ENCODE measurements at regions not wholly inside any gene's neighbourhood (a gene's known extent, or its start where the extent isn't known, plus 50 kb on each side); places are given as distances from the start of the nearest gene placed in this dataset.

DNA sequence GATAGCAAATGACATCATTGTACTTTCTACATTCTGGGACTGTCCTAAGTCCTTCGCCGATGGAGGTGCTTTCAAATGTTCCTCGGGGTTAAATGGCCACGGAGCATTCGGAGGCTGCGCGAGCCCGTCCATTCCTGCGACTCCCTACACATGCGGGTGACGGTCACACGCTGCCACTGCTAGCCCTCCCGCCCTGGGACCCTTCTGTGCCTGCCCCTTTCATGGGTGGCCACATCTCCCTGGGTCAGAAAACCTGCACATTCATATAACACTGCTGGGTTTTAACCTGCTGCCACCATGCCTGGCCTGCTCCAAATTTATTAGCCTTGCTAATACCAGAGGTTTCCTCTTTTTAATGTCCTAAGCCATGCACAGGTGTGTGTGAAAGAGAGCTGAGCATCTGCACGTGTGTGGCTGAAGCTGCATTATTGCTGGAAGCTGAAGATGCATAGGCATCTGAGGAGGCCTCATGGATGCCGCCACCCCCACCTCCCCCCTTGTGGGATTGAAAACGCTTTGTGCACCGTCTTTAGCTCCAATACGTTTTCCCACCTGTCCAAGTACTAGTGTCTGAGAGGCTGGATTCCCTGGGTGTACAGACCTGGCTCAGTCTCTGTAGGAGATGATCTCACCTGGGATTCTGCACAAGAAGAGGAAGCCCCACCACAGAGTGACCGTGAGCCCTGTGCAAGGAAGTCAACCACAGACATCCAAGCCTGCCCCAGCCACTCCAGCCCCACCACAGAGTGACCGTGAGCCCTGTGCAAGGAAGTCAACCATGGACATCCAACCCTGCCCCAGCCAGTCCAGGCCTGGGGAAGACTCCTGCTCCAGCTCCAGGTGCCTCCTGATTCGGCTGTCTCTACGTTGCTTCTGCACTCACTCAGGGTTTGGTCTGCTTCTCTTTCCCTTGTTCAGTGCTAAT is 626.4 kb downstream of the BRD1 start:
- no peak overlapping the region for H3K4me3 ChIP-seq (ENCODE audit: control insufficient read depth, low read depth, low read length)
- TF ChIP-seq, protein P1, sequence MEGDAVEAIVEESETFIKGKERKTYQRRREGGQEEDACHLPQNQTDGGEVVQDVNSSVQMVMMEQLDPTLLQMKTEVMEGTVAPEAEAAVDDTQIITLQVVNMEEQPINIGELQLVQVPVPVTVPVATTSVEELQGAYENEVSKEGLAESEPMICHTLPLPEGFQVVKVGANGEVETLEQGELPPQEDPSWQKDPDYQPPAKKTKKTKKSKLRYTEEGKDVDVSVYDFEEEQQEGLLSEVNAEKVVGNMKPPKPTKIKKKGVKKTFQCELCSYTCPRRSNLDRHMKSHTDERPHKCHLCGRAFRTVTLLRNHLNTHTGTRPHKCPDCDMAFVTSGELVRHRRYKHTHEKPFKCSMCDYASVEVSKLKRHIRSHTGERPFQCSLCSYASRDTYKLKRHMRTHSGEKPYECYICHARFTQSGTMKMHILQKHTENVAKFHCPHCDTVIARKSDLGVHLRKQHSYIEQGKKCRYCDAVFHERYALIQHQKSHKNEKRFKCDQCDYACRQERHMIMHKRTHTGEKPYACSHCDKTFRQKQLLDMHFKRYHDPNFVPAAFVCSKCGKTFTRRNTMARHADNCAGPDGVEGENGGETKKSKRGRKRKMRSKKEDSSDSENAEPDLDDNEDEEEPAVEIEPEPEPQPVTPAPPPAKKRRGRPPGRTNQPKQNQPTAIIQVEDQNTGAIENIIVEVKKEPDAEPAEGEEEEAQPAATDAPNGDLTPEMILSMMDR (IDR thresholded peaks at IDR 0.05; ENCODE audit: control insufficient read depth, insufficient read depth, low read depth, low read length, missing control alignments), result no peak
- DNase-seq (ENCODE audit: low read depth), result no peak

DNA sequence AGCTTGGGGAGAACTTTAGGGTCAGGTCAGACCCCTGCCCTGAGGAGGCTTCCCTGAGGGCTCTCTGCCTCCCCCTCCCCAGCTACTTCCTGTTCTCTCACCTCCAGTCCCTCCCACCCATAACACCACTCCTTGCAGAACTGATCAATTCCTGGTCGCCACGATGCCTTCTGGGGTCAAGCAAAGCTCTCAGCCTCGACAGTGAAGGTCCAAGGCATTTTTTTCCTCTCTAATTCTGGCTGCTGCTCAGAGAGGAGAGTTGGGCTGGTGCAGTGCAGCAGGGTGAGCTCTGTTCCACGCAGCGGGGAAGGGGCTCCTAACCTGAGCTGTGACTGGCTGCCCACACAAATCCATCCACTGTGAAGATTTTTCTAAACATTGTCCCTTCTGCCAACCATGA is 628.4 kb downstream of the BRD1 start:
- DNase-seq (ENCODE audit: low read depth), result no peak
- no peak overlapping the region for H3K4me3 ChIP-seq (ENCODE audit: control insufficient read depth, low read depth, low read length)
- TF ChIP-seq, protein P1 (IDR thresholded peaks at IDR 0.05; ENCODE audit: control insufficient read depth, insufficient read depth, low read depth, low read length, missing control alignments), result no peak

DNA sequence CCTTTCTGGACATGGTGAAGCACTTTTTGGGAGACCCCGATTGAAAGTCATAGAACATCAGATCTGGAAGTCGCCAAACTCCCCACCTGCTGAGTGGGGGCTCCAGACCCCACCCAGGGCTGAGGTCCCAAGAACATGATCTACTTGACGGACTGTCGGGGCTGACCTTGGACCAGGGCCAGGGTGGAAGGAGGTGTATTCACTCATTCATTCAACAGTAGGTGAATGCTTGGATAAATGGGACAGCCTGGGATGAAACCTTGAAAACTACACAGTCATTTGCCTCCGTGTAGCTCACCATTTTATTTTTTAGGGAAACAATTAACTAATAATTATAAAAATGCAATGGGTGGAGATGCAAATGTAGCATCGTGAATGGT is 629.0 kb downstream of the BRD1 start:
- DNase-seq (ENCODE audit: low read depth), result no peak
- TF ChIP-seq, protein P1 (IDR thresholded peaks at IDR 0.05; ENCODE audit: control insufficient read depth, insufficient read depth, low read depth, low read length, missing control alignments), result no peak
- no peak overlapping the region for H3K4me3 ChIP-seq (ENCODE audit: control insufficient read depth, low read depth, low read length)

DNA sequence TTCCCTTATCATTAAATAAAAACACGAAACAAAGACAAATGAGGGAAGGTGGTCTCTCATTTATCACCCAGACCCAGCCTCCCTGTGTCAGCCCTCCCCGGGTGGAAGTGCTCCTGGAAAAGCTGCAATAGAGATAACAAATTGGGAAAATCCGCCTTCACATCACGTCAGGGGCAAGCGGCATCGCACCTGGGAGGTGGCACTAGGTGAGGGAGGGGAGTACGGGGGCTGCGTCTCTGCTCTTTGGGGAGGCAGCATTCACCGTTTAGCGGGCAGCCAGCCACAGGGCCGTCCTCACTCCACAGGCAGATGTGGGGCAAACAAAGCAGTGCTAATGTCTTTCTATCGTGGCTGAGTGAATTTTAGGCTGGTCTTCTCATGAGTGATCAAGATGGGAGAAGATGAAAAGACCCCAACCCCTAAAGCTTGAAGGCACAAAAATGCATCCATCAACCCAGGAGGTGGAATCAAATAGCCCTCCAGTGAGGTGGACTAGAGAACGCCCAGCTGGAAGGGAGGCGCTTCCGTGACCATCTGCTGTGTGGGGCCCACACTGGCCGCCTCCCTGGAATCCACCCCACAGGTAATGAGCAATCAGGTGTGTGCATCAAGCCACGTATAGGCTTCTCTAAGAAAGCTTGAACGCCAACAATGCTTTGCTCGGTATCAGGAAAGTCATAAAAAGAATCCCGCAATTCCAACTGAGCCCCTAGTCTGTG is 629.5 kb downstream of the BRD1 start:
- TF ChIP-seq, protein P1 (IDR thresholded peaks at IDR 0.05; ENCODE audit: control insufficient read depth, insufficient read depth, low read depth, low read length, missing control alignments), result no peak

DNA sequence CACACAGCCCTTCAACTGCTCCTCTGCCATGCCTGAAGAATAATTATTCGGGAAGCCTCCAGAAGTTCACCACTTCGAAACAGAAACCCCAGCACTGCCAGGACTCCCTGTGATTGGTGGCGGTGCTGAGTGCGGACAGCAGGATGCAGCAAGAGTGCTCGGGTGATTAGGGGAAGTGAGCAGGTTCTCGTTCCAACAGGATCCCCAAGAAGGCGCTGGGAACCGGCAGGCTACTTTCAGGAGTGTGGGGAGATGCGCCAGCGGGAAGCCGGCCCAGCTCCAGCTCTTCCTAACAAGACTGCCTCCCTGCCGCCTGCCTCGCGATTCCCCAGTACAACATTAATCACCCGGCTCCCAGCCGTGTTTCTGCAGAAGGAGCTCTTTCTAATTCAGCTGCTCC is 630.2 kb downstream of the BRD1 start:
- no peak overlapping the region for H3K4me3 ChIP-seq (ENCODE audit: control insufficient read depth, low read depth, low read length)
- no peak for DNase-seq (ENCODE audit: low read depth)
- TF ChIP-seq, protein P1 (IDR thresholded peaks at IDR 0.05; ENCODE audit: control insufficient read depth, insufficient read depth, low read depth, low read length, missing control alignments), result no peak

More for the DNA sequence above, 629.5 kb downstream of the BRD1 start:
- no peak for DNase-seq (ENCODE audit: low read depth)
- H3K4me3 ChIP-seq (ENCODE audit: control insufficient read depth, low read depth, low read length), result no peak overlapping the region

DNA sequence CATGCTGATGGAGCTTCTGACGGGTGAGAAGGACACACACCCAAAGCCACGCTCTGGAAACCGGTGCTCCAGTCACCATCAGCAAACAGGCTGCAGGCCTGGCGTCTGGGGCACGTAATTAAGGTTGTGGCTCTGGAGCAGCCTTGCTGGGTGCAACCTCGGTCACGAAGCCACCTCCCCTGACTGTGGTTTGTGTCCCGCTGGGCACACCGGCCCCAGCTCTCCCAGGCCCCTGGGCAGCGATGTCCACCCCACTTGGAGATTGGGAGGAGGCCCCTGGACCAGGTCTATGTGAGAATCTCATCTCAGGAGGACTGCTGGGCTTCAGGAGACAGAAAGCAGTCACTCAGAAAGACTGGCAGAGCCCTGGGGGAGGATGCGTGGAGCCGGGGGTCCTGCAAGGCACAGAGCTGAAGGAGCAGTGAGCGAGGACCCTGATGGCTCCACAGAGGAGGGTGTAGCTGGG is 631.6 kb downstream of the BRD1 start:
- no peak for DNase-seq (ENCODE audit: low read depth)
- TF ChIP-seq, protein P1 (IDR thresholded peaks at IDR 0.05; ENCODE audit: control insufficient read depth, insufficient read depth, low read depth, low read length, missing control alignments), result no peak
- no peak overlapping the region for H3K4me3 ChIP-seq (ENCODE audit: control insufficient read depth, low read depth, low read length)

Measured in AG09309 (cell line).